ENCODE measurements at regions not wholly inside any gene's neighbourhood (a gene's known extent, or its start where the extent isn't known, plus 50 kb on each side); places are given as distances from the start of the nearest gene placed in this dataset.

DNA sequence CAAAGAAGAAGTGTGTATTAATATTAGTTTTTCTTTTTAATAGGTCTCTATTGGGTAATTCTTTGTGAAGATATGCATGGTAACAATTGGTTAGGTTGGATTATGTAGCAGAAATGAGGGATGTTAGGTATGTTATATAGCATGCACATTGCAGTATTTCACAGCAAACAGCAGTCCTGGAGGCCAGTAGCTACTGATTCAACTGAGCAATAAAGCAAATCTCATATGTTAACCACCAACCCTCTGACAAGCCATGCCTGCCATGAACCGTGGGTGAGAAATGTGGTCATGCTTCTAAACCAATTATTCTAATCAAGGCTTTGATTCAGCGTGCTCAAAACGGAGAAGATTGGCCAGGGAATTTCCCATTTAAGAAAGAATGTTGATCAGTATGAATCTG is 313.0 kb upstream of the CDH6 start:
- H3K27ac ChIP-seq (ENCODE audit: poor library complexity, severe bottlenecking), result no peak overlapping the region
- no peak for ATAC-seq (ENCODE audit: low read depth)
- TF ChIP-seq, protein P1, sequence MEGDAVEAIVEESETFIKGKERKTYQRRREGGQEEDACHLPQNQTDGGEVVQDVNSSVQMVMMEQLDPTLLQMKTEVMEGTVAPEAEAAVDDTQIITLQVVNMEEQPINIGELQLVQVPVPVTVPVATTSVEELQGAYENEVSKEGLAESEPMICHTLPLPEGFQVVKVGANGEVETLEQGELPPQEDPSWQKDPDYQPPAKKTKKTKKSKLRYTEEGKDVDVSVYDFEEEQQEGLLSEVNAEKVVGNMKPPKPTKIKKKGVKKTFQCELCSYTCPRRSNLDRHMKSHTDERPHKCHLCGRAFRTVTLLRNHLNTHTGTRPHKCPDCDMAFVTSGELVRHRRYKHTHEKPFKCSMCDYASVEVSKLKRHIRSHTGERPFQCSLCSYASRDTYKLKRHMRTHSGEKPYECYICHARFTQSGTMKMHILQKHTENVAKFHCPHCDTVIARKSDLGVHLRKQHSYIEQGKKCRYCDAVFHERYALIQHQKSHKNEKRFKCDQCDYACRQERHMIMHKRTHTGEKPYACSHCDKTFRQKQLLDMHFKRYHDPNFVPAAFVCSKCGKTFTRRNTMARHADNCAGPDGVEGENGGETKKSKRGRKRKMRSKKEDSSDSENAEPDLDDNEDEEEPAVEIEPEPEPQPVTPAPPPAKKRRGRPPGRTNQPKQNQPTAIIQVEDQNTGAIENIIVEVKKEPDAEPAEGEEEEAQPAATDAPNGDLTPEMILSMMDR (IDR thresholded peaks at IDR 0.05; ENCODE audit: poor library complexity, severe bottlenecking), result no peak
- no peak overlapping the region for H3K4me3 ChIP-seq (ENCODE audit: severe bottlenecking)
- H3K4me1 ChIP-seq (ENCODE audit: insufficient read depth, poor library complexity, severe bottlenecking), result no peaks in the 10 kb centered on the region
- H3K36me3 ChIP-seq (ENCODE audit: low read depth), result no peaks in the 10 kb centered on the region
- H3K9me3 ChIP-seq (ENCODE audit: severe bottlenecking), result no peaks in the 10 kb centered on the region
- no peak for DNase-seq (ENCODE audit: low spot score)
- peaks cover 8% of the 10 kb centered on the region for H3K27me3 ChIP-seq (ENCODE audit: insufficient read depth, poor library complexity, severe bottlenecking)

DNA sequence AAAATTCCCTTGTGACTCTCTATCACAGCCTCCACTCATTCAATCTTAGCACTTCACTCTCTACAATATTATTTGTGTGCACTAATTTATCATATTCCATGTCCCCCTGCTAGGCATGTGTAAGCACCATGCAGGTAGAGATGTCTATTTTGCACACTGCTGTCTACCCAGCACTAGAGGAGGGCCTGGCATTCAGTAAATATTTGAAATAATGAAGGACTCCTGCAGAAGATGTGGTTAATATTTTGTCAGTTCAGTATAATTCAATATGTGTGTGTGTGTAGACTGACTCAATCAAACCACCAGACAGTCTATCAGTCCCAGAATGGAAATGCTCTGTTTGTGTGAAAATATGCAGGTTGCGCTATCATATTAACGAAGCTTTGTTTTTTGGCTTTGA is 313.6 kb upstream of the CDH6 start:
- H3K27ac ChIP-seq (ENCODE audit: poor library complexity, severe bottlenecking), result no peak overlapping the region
- H3K4me3 ChIP-seq (ENCODE audit: severe bottlenecking), result no peak overlapping the region
- ATAC-seq (ENCODE audit: low read depth) (no peak), DNase-seq (ENCODE audit: low spot score) (no peak)
- no peaks in the 10 kb centered on the region for H3K4me1 ChIP-seq (ENCODE audit: insufficient read depth, poor library complexity, severe bottlenecking)
- H3K36me3 ChIP-seq (ENCODE audit: low read depth), result no peaks in the 10 kb centered on the region
- peaks cover 12% of the 10 kb centered on the region for H3K27me3 ChIP-seq (ENCODE audit: insufficient read depth, poor library complexity, severe bottlenecking)
- TF ChIP-seq, protein P1 (IDR thresholded peaks at IDR 0.05; ENCODE audit: poor library complexity, severe bottlenecking), result no peak
- no peaks in the 10 kb centered on the region for H3K9me3 ChIP-seq (ENCODE audit: severe bottlenecking)

DNA sequence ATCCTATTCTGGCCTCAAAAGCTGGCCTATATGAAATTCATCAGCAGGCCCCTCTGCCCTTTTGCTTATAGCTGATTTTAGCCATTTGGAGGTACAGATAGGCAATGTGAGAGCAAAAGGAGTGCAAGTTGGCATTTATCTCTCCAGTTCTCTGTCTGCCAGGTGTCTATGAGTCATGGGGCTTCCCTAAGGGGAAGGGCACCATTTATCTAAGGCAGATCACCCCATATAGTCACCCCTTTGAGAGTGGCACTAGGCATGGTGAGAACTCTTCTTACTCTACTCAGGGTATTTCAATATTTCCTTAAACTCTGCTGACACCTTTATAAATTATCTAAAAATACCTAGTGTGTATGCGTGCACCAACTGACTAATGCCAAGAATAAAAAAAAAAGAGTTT is 314.7 kb upstream of the CDH6 start:
- ATAC-seq (ENCODE audit: low read depth) (no peak), DNase-seq (ENCODE audit: low spot score) (no peak)
- TF ChIP-seq, protein P1 (IDR thresholded peaks at IDR 0.05; ENCODE audit: poor library complexity, severe bottlenecking), result no peak

DNA sequence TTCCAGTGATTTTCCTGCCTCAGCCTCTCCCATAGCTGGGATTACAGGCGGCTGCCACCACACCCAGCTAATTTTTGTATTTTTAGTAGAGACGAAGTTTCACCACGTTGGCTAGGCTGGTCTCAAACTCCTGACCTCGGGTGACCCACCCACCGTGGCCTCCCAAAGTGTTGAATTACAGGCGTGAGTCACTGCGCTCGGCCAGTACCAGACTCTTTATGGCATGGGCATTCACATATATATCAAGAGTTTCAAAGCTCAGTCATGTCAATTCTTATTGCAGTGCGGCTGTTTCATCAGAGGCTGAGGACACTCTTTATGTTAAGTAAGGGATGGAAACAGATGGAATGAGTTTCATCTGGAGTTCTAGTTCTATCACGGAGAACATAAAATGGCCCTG is 315.2 kb upstream of the CDH6 start:
- TF ChIP-seq, protein P1 (IDR thresholded peaks at IDR 0.05; ENCODE audit: poor library complexity, severe bottlenecking), result no peak
- H3K9me3 ChIP-seq (ENCODE audit: severe bottlenecking), result no peaks in the 10 kb centered on the region

More for the DNA sequence above, 314.7 kb upstream of the CDH6 start:
- no peak overlapping the region for H3K27ac ChIP-seq (ENCODE audit: poor library complexity, severe bottlenecking)
- H3K4me3 ChIP-seq (ENCODE audit: severe bottlenecking), result no peak overlapping the region
- no peaks in the 10 kb centered on the region for H3K9me3 ChIP-seq (ENCODE audit: severe bottlenecking)
- H3K36me3 ChIP-seq (ENCODE audit: low read depth), result no peaks in the 10 kb centered on the region
- H3K4me1 ChIP-seq (ENCODE audit: insufficient read depth, poor library complexity, severe bottlenecking), result no peaks in the 10 kb centered on the region
- peaks cover 21% of the 10 kb centered on the region for H3K27me3 ChIP-seq (ENCODE audit: insufficient read depth, poor library complexity, severe bottlenecking)

GRCh38 chr5:30874241-30875034 is 319.0 kb upstream of the CDH6 start:
- DNase-seq (ENCODE audit: low spot score), result no peak
- no peak; the same call in 2 of the 3 replicates for ATAC-seq (ENCODE audit: low read depth)
- peaks cover 37% of the 10 kb centered on the region for H3K27me3 ChIP-seq (ENCODE audit: insufficient read depth, poor library complexity, severe bottlenecking)
- no peaks in the 10 kb centered on the region for H3K4me1 ChIP-seq (ENCODE audit: insufficient read depth, poor library complexity, severe bottlenecking)
- H3K27ac ChIP-seq (ENCODE audit: poor library complexity, severe bottlenecking), result no peak overlapping the region
- no peak overlapping the region for H3K4me3 ChIP-seq (ENCODE audit: severe bottlenecking)
- TF ChIP-seq, protein P1 (IDR thresholded peaks at IDR 0.05; ENCODE audit: poor library complexity, severe bottlenecking), result no peak
- no peaks in the 10 kb centered on the region for H3K9me3 ChIP-seq (ENCODE audit: severe bottlenecking)
- H3K36me3 ChIP-seq (ENCODE audit: low read depth), result no peaks in the 10 kb centered on the region

More for the DNA sequence above, 315.2 kb upstream of the CDH6 start:
- no peak overlapping the region for H3K27ac ChIP-seq (ENCODE audit: poor library complexity, severe bottlenecking)
- DNase-seq (ENCODE audit: low spot score), result no peak
- ATAC-seq (ENCODE audit: low read depth), result no peak
- H3K4me1 ChIP-seq (ENCODE audit: insufficient read depth, poor library complexity, severe bottlenecking), result no peaks in the 10 kb centered on the region
- H3K27me3 ChIP-seq (ENCODE audit: insufficient read depth, poor library complexity, severe bottlenecking), result peaks cover 22% of the 10 kb centered on the region
- H3K4me3 ChIP-seq (ENCODE audit: severe bottlenecking), result no peak overlapping the region
- H3K36me3 ChIP-seq (ENCODE audit: low read depth), result no peaks in the 10 kb centered on the region
